ENCODE measurements at regions not wholly inside any gene's neighbourhood (a gene's known extent, or its start where the extent isn't known, plus 50 kb on each side); places are given as distances from the start of the nearest gene placed in this dataset.

DNA sequence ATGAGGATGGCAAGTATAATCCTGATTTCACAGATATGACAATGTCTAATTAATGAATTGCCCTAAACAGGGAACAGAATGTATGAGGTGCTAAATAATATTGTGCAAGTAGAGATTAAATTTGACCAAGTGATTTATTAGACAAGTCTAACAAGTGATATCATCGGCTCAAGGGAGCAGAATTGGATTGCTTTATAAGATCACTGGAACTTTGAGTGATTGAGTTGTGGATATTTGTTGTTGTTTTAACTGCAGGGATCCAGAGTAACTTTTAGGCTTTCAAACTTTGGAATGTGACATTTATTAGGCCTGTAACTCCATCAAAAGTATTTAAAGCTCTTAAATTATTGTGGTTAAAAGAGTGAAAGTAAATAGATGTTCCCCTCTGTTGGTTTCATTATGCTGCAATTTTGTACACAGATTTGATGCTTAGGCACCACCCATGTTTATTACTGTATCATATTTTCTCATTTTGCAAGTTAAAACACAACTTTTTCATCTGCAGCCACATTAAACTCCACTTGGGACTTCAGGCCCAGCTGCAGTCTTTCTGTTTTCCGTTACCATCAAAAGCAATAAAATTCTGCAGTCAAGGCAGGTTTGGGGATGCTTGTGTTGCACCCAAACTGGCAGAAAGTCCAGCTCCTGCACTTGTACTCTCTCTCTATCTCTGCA lies 206.6 kb downstream of the HLX start:
- H3K9me3 ChIP-seq, result no peaks in the 10 kb centered on the region
- H3K36me3 ChIP-seq, result no peaks in the 10 kb centered on the region
- H3K4me1 ChIP-seq (ENCODE audit: insufficient read depth), result no peaks in the 10 kb centered on the region
- 42 to 50% (median 49%) methylated on average over 2 of the region's 2 CpGs for WGBS, 3 donors
- H3K4me3 ChIP-seq, result no peak overlapping the region
- intact Hi-C loops (cut with DNase I), result no loop called here
- TF ChIP-seq, protein P1, sequence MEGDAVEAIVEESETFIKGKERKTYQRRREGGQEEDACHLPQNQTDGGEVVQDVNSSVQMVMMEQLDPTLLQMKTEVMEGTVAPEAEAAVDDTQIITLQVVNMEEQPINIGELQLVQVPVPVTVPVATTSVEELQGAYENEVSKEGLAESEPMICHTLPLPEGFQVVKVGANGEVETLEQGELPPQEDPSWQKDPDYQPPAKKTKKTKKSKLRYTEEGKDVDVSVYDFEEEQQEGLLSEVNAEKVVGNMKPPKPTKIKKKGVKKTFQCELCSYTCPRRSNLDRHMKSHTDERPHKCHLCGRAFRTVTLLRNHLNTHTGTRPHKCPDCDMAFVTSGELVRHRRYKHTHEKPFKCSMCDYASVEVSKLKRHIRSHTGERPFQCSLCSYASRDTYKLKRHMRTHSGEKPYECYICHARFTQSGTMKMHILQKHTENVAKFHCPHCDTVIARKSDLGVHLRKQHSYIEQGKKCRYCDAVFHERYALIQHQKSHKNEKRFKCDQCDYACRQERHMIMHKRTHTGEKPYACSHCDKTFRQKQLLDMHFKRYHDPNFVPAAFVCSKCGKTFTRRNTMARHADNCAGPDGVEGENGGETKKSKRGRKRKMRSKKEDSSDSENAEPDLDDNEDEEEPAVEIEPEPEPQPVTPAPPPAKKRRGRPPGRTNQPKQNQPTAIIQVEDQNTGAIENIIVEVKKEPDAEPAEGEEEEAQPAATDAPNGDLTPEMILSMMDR (IDR thresholded peaks at IDR 0.05), result no peak
- TF ChIP-seq EP300 (IDR thresholded peaks at IDR 0.05), result no peak
- TF ChIP-seq POLR2A (IDR thresholded peaks at IDR 0.05), result no peak
- H3K27ac ChIP-seq, result no peak overlapping the region
- H3K27me3 ChIP-seq, result no peaks in the 10 kb centered on the region
- DNase-seq, result no peak

DNA sequence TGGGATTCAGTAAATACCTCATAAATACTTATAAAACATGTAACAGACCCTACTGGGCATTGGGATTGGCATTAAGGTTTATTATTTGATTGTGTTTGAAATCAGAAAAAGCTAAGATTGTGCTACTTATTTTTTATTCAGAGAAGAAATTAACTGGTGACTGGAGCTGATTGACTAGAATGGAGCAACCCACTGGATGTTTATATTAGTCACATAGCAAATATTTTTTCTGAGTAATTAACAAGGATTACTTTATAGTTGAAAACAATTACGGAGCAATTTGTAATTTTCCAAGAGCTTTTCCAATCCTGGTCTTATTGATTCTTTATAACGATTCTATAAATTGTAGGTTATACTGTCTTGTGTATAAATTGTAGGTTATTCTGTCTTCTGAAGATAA lies 208.7 kb downstream of the HLX start:
- Histone ChIP-seq H3K4me1 (ENCODE audit: insufficient read depth) (no peaks in the 10 kb centered on the region), H3K27me3 (no peaks in the 10 kb centered on the region), H3K9me3 (no peaks in the 10 kb centered on the region), H3K27ac (no peak overlapping the region), H3K36me3 (no peaks in the 10 kb centered on the region), H3K4me3 (no peak overlapping the region)
- TF ChIP-seq POLR2A (IDR thresholded peaks at IDR 0.05) (no peak), EP300 (IDR thresholded peaks at IDR 0.05) (no peak)
- TF ChIP-seq, protein P1 (IDR thresholded peaks at IDR 0.05), result no peak
- intact Hi-C loops (cut with DNase I), result no loop called here
- 84 to 89% (median 87%) methylated on average over 2 of the region's 2 CpGs for WGBS, 3 donors
- DNase-seq, result no peak

DNA sequence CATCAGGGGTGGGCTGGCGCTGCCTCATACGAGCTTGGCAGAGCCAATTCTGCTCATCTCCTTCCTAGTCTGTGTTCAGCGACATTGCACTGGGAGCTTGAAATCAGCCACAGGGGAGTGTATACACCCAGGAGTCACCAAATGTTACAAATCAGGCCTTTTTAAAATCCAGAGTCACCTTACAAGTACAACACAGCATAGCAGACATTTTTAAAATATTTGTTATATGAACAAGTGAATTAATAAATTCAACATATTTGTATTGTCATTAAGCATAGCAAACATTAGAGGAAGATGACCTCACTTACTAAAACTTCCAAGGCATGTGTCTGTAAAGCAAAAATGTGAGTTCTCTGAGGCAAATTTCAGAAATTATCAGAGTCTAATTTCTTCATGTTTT lies 210.0 kb downstream of the HLX start:
- no peaks in the 10 kb centered on the region for H3K4me1 ChIP-seq (ENCODE audit: insufficient read depth)
- no peak overlapping the region for H3K27ac ChIP-seq
- intact Hi-C loops (cut with DNase I), result no loop called here
- no peaks in the 10 kb centered on the region for H3K27me3 ChIP-seq
- TF ChIP-seq, protein P1 (IDR thresholded peaks at IDR 0.05), result no peak
- TF ChIP-seq POLR2A (IDR thresholded peaks at IDR 0.05), result no peak
- no peak for TF ChIP-seq EP300 (IDR thresholded peaks at IDR 0.05)
- H3K36me3 ChIP-seq, result no peaks in the 10 kb centered on the region
- H3K9me3 ChIP-seq, result no peaks in the 10 kb centered on the region
- H3K4me3 ChIP-seq, result no peak overlapping the region
- 65 to 82% (median 81%) methylated on average over 3 of the region's 3 CpGs for WGBS, 3 donors
- DNase-seq, result no peak

DNA sequence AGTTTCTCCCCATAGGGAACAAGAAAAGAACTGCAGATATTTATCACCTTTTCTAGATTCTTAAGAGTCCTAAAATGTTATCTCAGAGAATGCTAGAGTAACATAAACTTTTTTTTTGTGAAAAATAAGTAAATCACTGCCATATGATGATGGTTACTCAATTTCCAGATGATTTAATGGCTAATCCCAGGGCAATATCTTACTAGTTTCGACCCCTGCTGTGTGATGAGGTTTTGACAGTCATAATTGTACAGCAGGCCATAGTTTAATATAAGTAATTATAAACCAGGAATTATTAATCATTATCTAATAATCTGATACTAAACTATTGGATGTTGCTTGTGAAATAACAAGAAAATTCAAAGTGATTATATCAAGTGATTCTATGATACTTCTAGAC lies 210.6 kb downstream of the HLX start:
- Histone ChIP-seq H3K4me1 (ENCODE audit: insufficient read depth) (no peaks in the 10 kb centered on the region), H3K36me3 (no peaks in the 10 kb centered on the region), H3K27ac (no peak overlapping the region), H3K4me3 (no peak overlapping the region), H3K27me3 (no peaks in the 10 kb centered on the region), H3K9me3 (no peaks in the 10 kb centered on the region)
- no peak for DNase-seq
- WGBS, 3 donors, result 30 to 51% (median 38%) methylated on average over 1 of the region's 1 CpG
- intact Hi-C loops (cut with DNase I), result no loop called here
- TF ChIP-seq EP300 (IDR thresholded peaks at IDR 0.05) (no peak), POLR2A (IDR thresholded peaks at IDR 0.05) (no peak)
- TF ChIP-seq, protein P1 (IDR thresholded peaks at IDR 0.05), result no peak
